ENCODE measurements at regions not wholly inside any gene's neighbourhood (a gene's known extent, or its start where the extent isn't known, plus 50 kb on each side); places are given as distances from the start of the nearest gene placed in this dataset.
"Not testable (repeated sequence)": the region's sequence is repeated elsewhere in the genome, so short reads cannot be mapped to it uniquely, and the experiment has no call there.

- DNase-seq = no peak
Measured at GRCh38 chr1:229138058-229138457, 132.9 kb upstream of the RAB4A start.

GRCh38 chr1:229139331-229140118 lies 131.4 kb upstream of the RAB4A start:
- DNase-seq = no peak

DNA sequence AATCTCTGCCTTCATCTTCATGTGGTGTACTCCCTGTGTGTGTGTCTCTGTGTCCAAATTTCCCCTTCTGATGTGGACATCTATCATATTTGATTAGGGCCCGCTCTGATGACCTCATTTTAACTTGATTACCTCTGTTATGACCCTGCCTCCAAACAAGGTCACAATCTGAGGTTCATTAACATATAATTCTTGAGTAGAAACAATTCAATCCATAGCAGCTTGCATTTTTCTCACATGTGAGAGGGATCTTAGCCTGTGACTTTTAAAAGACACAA lies 130.9 kb upstream of the RAB4A start:
- DNase-seq = no peak

DNA sequence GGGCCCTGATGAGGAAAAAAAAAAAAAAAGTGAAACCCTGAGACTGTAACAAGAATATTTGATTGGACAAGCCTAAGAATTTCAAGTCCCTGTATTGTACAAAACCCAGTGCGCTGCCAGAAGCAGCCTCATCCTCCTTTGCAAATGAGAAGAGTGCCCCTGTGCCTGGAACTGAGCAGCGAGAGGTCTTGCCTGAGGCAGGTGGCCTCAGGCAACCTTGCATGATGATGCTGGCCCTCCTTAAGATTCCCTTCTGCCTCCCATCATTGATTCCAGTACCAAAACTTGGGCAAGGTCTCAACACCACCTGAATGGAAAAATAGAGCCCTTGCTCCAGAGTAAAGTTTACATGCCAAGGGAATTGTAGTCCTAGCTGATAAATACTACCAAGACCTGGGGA lies 129.6 kb upstream of the RAB4A start:
- no peak for DNase-seq

DNA sequence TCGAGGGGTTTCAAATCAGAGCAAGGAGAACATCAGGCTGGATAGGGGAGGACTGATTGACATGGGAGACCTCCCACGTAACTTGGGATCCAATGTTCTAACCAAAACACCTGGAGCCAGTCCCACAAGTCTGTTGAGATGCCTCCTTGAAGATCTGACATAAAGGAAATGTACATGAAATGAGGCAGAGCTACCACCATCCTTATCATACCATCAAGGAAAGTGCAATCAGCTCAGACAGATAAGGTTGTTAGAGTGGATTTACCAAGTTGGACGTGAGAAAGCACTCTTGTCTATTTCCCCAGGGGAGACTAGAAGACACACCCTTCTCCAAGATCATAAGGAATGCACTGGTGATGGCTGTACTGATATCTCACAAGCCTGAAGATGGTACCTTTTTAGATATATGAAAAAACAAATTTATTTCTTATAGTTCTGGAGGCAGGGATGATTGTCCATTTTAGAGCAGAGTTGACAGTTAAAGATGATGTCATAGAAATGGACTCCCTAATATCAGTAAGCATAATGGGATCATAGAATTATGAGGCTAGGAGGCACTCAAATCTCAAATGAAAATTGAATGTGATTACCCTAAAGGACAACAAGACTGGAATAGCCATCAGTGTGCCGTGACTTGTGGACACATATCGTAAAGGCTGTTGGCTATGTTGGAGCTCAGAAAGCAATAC lies 129.1 kb upstream of the RAB4A start:
- DNase-seq = no peak

DNA sequence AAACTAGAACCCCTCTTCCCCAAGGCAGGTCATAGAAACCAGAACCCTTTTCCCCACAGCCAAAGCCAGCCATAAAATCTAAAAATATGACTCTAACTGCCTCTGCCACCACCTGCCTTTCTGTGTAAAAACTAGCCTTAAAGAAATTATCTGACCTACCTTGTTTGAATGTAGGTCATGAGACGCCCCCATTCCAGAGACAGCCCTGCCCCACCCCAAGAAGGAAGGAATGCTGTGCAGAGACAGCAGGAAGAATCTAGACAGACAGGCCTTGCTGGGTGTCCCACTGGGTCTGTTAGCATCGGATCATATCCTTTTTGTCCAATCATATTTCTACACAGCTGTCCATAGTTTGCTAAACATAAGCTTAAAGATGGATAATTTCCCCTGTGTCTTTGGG lies 128.4 kb upstream of the RAB4A start:
- DNase-seq = no peak

- DNase-seq = no peak
Measured at GRCh38 chr1:229146647-229147046, 124.3 kb upstream of the RAB4A start.

DNA sequence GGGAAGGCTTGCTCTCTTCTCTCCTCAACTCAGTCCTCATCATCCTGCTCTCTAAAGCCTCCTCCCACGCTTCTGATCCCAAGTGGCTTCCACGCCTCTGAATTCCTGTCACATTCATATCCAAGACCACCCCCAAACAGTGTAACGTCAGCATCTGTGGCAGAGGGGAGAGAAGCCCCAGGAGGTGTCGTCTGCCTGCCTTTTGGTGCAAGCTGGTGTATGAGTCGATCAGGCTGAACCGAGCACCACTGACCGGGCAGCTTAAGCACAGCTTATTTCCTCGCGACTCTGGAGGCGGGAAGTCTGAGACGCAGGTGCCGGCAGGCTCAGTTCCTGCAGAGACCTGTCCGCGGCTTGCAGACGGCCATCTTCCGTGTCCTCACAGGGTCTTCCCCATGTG lies 123.8 kb upstream of the RAB4A start:
- no peak for DNase-seq

DNA sequence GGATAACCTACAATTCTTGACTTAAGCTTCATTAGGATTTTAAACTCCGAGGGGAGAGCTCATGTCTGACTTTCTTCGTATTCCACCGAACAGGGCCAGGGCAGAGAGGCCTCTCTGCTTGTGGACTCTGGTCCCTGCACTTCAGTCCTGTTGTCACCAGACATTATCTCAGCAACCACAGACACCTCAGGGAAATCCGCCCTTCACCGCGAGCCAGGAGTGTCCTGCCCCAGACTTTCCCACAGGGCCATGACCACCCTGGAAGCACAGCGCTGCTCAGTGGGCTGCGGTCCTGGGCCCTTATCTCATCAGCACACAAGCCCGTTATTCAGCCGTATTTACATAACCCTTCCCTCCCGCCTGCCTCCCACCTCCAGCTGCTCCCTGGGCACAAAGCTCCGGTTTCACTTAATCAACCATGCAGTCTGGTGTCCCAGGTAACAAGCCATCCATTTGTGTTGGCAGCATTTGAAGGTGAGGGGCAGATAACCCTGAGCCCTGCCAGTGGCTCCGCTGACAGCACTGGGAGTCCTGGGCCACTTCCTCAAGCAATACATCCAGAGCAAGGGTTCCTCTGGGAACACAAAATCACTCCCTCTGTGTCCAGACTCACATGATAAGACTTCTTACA lies 122.8 kb upstream of the RAB4A start:
- peak; percentile 95 for DNase-seq

- DNase-seq = no peak
Measured at GRCh38 chr1:229148743-229149142, 122.2 kb upstream of the RAB4A start.

DNA sequence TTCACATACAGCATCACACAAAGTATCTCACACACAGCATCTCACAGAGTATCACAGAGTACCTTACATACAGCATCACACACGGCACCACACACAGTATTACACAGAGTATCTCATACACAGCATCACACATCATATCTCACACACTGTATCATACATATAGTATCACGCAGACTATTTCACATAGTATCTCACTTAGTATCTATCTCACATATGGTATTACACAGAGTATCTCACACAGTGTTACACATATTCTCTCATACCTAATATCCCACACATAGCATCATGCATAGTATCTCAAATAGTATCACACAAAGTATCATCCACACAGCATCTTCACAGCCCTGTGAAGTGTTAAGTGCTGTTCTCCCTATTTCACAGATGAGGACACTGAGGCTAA lies 121.5 kb upstream of the RAB4A start:
- no peak for DNase-seq

GRCh38 chr1:229150518-229150917 lies 120.4 kb upstream of the RAB4A start:
- DNase-seq = no peak

DNA sequence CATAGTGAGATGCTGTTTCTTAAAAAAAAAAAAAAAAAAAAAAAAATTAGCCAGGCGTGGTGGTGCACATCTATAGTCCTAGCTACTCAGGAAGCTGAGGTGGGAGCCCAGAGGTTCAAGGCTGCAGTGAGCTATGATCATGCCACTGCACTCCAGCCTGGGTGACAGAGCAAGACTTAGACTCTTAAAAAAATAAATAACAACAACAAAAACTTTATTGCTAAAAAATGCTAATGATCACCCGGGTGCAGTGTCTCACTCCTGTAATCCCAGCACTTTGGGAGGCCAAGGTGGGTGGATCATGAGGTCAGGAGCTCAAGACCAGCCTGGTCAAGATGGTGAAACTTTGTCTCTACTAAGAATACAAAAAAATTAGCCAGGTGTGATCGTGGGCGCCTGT lies 119.5 kb upstream of the RAB4A start:
- DNase-seq = not testable (repeated sequence)

- no peak for DNase-seq
Measured at GRCh38 chr1:229152311-229152710, 118.6 kb upstream of the RAB4A start.

- no peak for DNase-seq
Measured at GRCh38 chr1:229153955-229154548, 116.9 kb upstream of the RAB4A start.

DNA sequence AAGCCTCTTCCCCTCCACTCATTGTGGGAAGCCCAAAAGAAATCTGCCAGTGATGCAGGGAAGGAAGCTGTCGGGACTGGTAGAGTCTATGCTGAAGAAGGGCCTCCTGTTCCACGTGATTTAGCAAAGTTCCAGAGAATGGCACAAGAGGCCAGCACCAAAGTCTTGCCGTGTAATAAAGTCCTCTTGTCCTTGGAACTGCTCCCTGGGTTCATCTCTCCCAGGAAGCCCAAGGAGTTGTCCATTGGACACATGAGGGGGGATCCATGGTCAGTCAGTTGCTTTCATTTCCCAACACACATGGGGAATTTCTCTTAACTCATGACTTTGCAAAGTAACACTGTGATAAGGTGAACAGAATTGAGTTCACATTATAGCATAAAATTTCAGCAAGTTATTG lies 116.1 kb upstream of the RAB4A start:
- no peak for DNase-seq

GRCh38 chr1:229155472-229155871 lies 115.4 kb upstream of the RAB4A start:
- no peak for DNase-seq

DNA sequence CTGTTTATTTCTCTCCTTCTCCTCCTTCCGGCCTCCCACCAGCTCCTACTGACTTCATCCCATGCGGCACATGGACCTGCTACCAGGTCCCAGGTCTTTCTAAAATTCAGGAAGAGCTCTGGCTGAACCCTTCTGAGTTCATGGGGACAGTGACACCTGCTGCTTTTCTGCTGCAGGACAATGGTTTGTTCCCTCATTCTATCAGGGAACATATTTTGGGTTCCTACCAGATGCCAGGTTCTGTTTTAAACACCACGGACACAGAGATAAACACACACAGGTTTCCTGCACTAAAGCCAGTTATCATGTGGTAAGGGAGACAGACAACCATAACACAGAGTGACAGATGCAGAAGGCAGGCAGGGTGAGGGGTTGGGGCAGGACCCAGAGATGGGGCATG lies 114.0 kb upstream of the RAB4A start:
- no peak for DNase-seq

DNA sequence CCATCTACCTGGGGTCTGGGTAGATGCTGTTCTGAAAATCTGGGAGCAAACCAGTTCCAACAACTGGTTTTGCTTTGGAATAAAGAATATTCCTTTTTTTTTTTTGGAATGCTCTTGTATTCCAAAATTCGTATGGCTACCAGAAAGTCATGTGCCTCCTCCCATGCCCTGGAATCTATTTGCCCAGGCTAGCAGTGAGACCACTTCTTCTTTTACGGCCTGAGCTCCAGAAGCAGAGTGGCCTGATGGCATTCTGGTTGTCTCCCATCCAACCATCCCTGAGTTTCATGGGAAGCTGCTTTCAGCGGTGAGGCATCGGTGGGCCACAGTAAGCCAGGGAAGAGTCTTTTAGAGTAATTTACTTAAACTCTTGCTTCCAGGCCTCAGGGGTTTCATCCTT lies 113.4 kb upstream of the RAB4A start:
- no peak for DNase-seq

GRCh38 chr1:229158341-229158921 lies 112.5 kb upstream of the RAB4A start:
- no peak for DNase-seq

DNA sequence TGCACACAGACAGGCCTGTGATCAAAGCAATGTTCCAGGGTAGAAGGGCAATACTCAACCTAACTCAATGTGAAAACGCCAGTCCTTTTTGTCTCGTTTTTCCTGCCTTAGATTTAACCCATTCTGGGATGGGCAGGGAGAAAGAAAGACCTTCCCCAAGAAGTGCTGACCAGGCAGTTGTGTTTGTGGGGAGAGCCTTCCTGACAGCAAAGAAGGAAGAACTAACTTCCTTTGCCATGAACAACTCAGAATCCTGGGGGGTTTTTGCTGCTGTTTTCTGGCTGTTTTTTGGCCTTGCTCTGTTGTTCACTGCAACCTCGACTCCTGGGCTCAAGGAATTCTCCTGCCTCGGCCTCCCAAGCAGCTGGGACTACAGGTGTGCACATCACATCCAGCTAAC lies 112.0 kb upstream of the RAB4A start:
- DNase-seq = no peak

DNA sequence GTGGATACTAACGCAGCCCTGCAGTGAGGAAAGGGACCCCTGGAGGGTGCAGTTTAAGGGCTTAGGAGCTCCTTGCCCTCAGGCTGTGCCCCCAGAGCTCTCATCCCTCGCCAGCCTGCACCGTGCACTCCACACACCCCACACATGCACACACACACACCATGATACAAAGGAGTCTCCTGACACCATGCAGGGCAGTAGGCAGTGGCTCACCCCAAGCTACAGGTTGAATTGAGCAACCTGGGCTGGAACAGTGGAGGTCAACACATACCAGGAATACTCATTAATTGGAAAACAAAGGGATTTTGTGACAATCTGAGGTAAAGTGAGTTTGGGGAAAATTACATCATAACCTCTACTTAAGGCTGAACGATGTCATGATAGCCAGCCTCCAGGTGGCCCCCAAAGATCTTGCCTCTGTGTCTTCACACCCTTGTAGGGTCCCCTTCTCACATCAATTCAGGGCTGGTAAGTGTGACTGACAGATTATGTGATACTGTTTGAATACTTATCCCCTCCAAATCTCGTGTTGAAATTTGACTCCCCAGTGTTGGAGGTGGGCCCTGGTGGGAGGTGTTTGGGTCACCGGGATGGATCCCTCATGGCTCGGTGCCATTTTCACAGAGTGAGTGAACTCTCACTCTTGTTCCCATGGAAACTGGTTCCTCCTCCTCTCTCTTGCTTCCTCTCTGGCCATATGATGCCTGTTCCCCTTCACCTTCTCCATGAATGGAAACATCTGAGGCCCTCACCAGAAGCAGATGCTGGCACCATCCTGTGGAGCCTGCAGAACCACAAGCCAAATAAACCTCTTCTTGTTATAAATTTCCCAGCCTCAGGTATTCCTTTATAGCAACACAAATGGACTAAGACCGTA lies 111.0 kb upstream of the RAB4A start:
- DNase-seq = no peak

DNA sequence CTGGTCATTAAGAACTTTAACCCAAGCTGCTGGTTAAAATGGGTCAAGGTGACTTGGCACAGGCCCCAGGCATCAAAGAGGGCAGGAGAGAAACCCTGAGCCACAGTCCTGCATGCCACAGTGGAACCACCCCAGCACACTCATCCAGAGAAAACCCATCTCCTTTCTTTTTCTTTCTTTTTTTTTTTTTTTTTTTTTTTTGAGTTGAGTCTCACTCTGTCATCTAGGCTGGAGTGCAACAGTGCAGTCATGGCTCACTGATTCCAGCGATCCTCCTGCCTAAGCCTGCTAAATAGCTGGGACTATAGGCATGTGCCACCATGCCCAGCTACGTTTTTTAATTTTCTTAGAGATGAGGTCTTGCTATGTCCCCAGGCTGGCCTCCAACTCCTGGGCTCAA lies 109.2 kb upstream of the RAB4A start:
- no peak for DNase-seq

Data from islet precursor cell (in vitro differentiated cells).